HG03045 (cell line): ENCODE measurements at regions not wholly inside any gene's neighbourhood (a gene's known extent, or its start where the extent isn't known, plus 50 kb on each side); places are given as distances from the start of the nearest gene placed in this dataset.

Source experiments
- ATAC-seq: cut with Tn5 transposase; IDR thresholded peaks from one replicate; pipeline ENCODE4 v1.9.1; 2021; ENCODE audit warnings: mild to moderate bottlenecking, moderate library complexity; ENCODE audit not compliant: unreplicated experiment

GRCh38 chr15:69806287-69806915 is 291.3 kb downstream of the TLE3 start:
- no peak for ATAC-seq

GRCh38 chr15:69807721-69808120 is 290.0 kb downstream of the TLE3 start:
- no peak for ATAC-seq

GRCh38 chr15:69808756-69809155 is 289.0 kb downstream of the TLE3 start:
- ATAC-seq, result no peak

- ATAC-seq, result no peak
Measured at GRCh38 chr15:69809421-69809820, 288.3 kb downstream of the TLE3 start.

- no peak for ATAC-seq
Measured at GRCh38 chr15:69810431-69811354, 287.0 kb downstream of the TLE3 start.

GRCh38 chr15:69812861-69813261 is 284.9 kb downstream of the TLE3 start:
- no peak for ATAC-seq

- no peak for ATAC-seq
Measured at GRCh38 chr15:69813881-69814280, 283.8 kb downstream of the TLE3 start.

GRCh38 chr15:69814932-69815331 is 282.8 kb downstream of the TLE3 start:
- no peak for ATAC-seq

- ATAC-seq, result no peak
Measured at GRCh38 chr15:69815793-69816192, 281.9 kb downstream of the TLE3 start.

GRCh38 chr15:69816522-69816921 is 281.2 kb downstream of the TLE3 start:
- ATAC-seq, result no peak

- ATAC-seq, result no peak
Measured at GRCh38 chr15:69818529-69818928, 279.2 kb downstream of the TLE3 start.

- no peak for ATAC-seq
Measured at GRCh38 chr15:69819371-69819770, 278.3 kb downstream of the TLE3 start.

GRCh38 chr15:69820819-69821218 is 276.9 kb downstream of the TLE3 start:
- ATAC-seq, result no peak

GRCh38 chr15:69823223-69823907 is 274.4 kb downstream of the TLE3 start:
- ATAC-seq, result no peak

GRCh38 chr15:69824075-69824876 is 273.4 kb downstream of the TLE3 start:
- ATAC-seq, result no peak

GRCh38 chr15:69824877-69825406 is 272.8 kb downstream of the TLE3 start:
- no peak for ATAC-seq

- no peak for ATAC-seq
Measured at GRCh38 chr15:69825941-69826818, 271.5 kb downstream of the TLE3 start.

- no peak for ATAC-seq
Measured at GRCh38 chr15:69826819-69827175, 270.9 kb downstream of the TLE3 start.

- no peak for ATAC-seq
Measured at GRCh38 chr15:69827751-69828150, 270.0 kb downstream of the TLE3 start.
